Ammon's horn (tissue), 1 donor: ENCODE measurements at regions not wholly inside any gene's neighbourhood (a gene's known extent, or its start where the extent isn't known, plus 50 kb on each side); places are given as distances from the start of the nearest gene placed in this dataset.
A peak's percentile ranks its signal among the peaks of the same experiment; 100 is the strongest.

Source experiments
- DNase-seq: peaks from one replicate; pipeline ENCODE4 v3.0.0-alpha.2; 2016; ENCODE audit warnings: low spot score

- DNase-seq, result no peak
Observed at GRCh38 chr19:31804668-31805067, 455.4 kb upstream of the TSHZ3 start.

- no peak for DNase-seq
Observed at GRCh38 chr19:31810536-31811109, 461.4 kb upstream of the TSHZ3 start.

GRCh38 chr19:31817971-31818797, 468.9 kb upstream of the TSHZ3 start:
- DNase-seq, result no peak

- peak; percentile 25 for DNase-seq
Observed at GRCh38 chr19:31818798-31819105, 469.5 kb upstream of the TSHZ3 start.

- no peak for DNase-seq
Observed at GRCh38 chr19:31819837-31820236, 470.6 kb upstream of the TSHZ3 start.

DNA sequence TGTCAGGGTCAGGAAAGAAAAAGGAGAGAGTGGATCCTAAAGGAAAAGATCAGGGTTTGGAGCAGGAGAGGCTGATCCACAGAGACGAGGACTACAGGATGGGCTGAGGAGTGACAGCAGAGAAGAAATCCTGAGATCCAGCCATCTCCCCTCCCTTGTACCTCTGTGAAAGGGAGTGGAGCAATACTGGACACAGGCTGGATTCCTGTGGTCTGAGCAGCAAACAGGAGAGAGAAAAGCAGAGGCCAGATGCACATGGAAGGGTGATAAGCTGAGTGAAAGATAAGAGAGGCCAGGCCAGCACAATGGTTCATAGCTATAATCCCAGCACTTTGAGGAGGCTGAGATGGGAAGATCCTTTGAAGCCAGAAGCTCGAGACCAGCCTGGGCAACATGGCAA, 472.1 kb upstream of the TSHZ3 start:
- DNase-seq, result no peak

GRCh38 chr19:31825134-31826094, 476.2 kb upstream of the TSHZ3 start:
- no peak for DNase-seq

DNA sequence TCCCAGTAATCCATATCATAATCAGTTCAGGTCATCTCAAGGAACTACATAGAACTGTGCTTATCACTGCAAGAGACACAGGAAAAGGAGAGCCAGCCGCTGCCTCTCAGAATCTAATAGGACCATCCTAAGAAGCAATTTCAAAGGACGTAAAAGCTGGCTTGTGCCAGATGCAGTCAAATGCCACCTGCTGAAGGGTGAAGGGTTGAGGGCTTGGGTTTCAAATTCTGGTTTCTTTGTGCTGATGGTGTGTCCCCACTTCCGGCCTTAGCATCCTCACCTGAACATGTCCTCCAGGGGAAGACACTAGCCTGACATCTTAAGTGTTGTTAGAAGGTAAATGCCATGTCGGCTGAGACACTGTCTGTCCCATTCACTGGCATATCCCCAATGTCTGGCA, 477.1 kb upstream of the TSHZ3 start:
- no peak for DNase-seq

- no peak for DNase-seq
Observed at GRCh38 chr19:31831421-31832175, 482.4 kb upstream of the TSHZ3 start.

DNA sequence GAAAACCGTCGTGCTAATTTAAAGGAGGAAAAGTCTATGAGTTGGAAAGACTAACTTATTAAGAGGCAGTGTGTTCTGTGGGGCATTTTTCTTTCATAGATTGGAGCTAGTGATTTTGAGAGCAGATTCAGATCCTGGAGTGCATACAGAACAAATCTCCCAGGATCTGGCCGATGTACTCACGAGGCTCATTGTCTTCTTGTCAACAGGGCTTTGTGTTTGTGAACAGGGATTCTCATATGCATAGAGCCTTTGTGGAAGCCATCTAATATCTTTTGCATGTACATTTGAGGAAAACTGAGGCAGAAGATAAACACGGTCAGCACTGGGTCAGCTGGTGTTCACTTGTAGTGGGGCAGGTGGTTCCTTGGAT, 482.9 kb upstream of the TSHZ3 start:
- DNase-seq, result peak; percentile 8

GRCh38 chr19:31834070-31834469, 484.8 kb upstream of the TSHZ3 start:
- no peak for DNase-seq

GRCh38 chr19:31838163-31838815, 489.1 kb upstream of the TSHZ3 start:
- DNase-seq, result peak; percentile 57

GRCh38 chr19:31840371-31840770, 491.1 kb upstream of the TSHZ3 start:
- no peak for DNase-seq

DNA sequence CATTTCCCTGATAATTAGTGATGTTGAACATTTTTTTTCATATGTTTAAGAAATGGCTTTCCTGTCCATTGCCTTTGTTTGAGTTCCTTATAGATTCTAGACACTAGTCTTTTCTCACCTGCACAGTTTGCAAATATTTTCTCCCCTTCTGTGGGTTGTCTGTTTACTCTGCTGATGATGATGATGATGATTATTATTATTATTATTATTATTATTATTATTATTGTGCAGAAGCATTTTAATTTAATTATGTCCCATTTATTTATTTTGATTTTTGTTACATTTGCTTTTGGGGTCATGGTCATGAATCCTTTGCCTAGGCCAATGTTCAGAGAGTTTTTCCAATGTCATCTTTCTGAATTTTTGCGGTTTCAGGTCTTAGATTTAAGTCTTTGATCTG, 492.5 kb upstream of the TSHZ3 start:
- DNase-seq, result no peak

- no peak for DNase-seq
Observed at GRCh38 chr19:31863122-31863521, 482.3 kb upstream of the ZNF507 start.

DNA sequence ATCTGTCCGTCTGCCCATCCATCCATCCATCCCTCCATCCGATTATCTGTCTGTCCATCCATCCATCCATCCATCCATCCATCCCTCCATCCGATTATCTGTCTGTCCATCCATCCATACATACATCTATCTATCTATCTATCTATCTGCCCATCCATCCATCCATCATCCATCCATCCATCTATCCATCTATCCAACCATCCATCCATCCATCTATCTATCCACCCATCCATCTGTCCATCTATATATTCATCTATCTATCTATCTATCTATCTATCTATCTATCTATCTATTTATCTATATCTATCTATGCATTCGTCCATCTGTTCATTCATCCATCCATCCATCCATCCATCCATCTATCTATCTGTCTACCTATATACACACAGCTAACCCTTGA, 471.1 kb upstream of the ZNF507 start:
- no peak for DNase-seq

- DNase-seq, result no peak
Observed at GRCh38 chr19:31875591-31875990, 469.8 kb upstream of the ZNF507 start.

GRCh38 chr19:31880283-31880682, 465.1 kb upstream of the ZNF507 start:
- DNase-seq, result no peak

DNA sequence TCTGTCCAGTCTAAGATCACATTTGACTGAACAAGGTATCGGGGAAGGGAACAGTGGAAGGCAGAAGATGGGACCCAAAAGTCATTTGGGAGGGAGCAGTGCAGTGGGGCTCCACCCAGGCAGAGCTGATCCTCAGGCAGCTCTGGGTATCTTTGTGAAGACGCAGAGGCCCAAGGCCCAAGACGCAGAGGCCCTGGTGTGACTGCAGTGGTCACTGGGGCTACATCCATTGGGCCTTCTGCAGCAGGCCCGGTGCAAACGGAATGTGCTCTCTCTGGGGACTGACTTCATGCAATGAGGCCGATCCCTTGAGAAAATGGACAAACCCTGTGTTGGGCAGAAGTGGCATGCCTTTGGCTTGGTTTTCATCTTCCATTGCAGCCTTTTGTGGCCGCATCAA, 463.4 kb upstream of the ZNF507 start:
- no peak for DNase-seq

GRCh38 chr19:31882709-31883108, 462.7 kb upstream of the ZNF507 start:
- no peak for DNase-seq

GRCh38 chr19:31883296-31883990, 462.0 kb upstream of the ZNF507 start:
- no peak for DNase-seq
